IMR-90 (cell line): ENCODE measurements at regions not wholly inside any gene's neighbourhood (a gene's known extent, or its start where the extent isn't known, plus 50 kb on each side); places are given as distances from the start of the nearest gene placed in this dataset.

ENCODE experiments used
- ATAC-seq: fragments of 200-7000 bp; cut with Tn5 transposase; 2 replicates; pipeline ENCODE4 v1.9.1; 2020; ENCODE audit warnings: low read depth, mild to moderate bottlenecking, moderate library complexity
- BruUV-seq: library from RNA; stranded (reverse); fragments of 400-500 nt; replicated peaks from 2 replicates; lab custom pipeline; 2021; lab: Mats Ljungman, UMichigan
- CTCF ChIA-PET: fragments of 300-600 bp; formaldehyde crosslinking; extraction: SDS; loops from one replicate; lab custom pipeline; 2021; ENCODE audit warnings: antibody characterized with exemption; lab: Yijun Ruan, JAX
- POLR2A ChIA-PET: fragments of 300-600 bp; sonication (Branson Sonifier 250); formaldehyde crosslinking; loops from one replicate; lab custom pipeline; 2022; ENCODE audit warnings: antibody characterized with exemption; ENCODE audit not compliant: unreplicated experiment; lab: Charles Lee
- DNase-seq: peaks from one replicate; pipeline ENCODE4 v3.0.0; 2013
- H2AFZ ChIP-seq: replicated peaks from 2 replicates; pipeline ENCODE3; 2013; ENCODE audit warnings: low read length, mild to moderate bottlenecking; ENCODE audit not compliant: poor library complexity
- H2AK5ac ChIP-seq: 2 replicates; pipeline ENCODE4 v1.6.1; 2013; ENCODE audit warnings: low read depth, low read length, inconsistent platforms
- H2AK9ac ChIP-seq: replicated peaks from 2 replicates; pipeline ENCODE3; 2013; ENCODE audit warnings: mild to moderate bottlenecking, low read depth, low read length, moderate library complexity; ENCODE audit not compliant: poor library complexity
- H2BK120ac ChIP-seq: 2 replicates; pipeline ENCODE4 v1.6.1; 2013; ENCODE audit warnings: low read depth, low read length, inconsistent platforms
- H2BK15ac ChIP-seq: 3 replicates; pipeline ENCODE4 v1.6.1; 2013; ENCODE audit warnings: low read depth, low read length, inconsistent platforms
- H2BK20ac ChIP-seq: 2 replicates; pipeline ENCODE4 v1.6.1; 2013; ENCODE audit warnings: low read depth, mild to moderate bottlenecking, inconsistent platforms, low read length, moderate library complexity
- H2BK5ac ChIP-seq: 2 replicates; pipeline ENCODE4 v1.6.1; 2013; ENCODE audit warnings: mild to moderate bottlenecking, low read depth, low read length, inconsistent platforms; ENCODE audit not compliant: poor library complexity, severe bottlenecking
- H3K14ac ChIP-seq: replicated peaks from 2 replicates; pipeline ENCODE4 v1.6.1; 2013; ENCODE audit warnings: low read depth, low read length, inconsistent platforms
- H3K18ac ChIP-seq: 2 replicates; pipeline ENCODE4 v1.6.1; 2013; ENCODE audit warnings: low read depth, low read length, control low read depth
- H3K23ac ChIP-seq: 2 replicates; pipeline ENCODE4 v1.6.1; 2013; ENCODE audit warnings: low read depth, low read length, inconsistent platforms
- H3K27ac ChIP-seq: 2 replicates; pipeline ENCODE4 v1.5.1; 2013; ENCODE audit warnings: mild to moderate bottlenecking, control low read depth, low read length; ENCODE audit not compliant: insufficient read depth
- H3K27me3 ChIP-seq: 2 replicates; pipeline ENCODE4 v1.6.1; 2013; ENCODE audit warnings: low read length; ENCODE audit not compliant: control insufficient read depth, insufficient read depth
- H3K36me3 ChIP-seq: 2 replicates; pipeline ENCODE4 v1.6.1; 2013; ENCODE audit warnings: low read length, mixed read lengths; ENCODE audit not compliant: control insufficient read depth, insufficient read depth
- H3K4ac ChIP-seq: 2 replicates; pipeline ENCODE4 v1.6.1; 2013; ENCODE audit warnings: low read depth, low read length, inconsistent platforms
- H3K4me1 ChIP-seq: 2 replicates; pipeline ENCODE4 v1.6.1; 2013; ENCODE audit warnings: low read length, mixed read lengths; ENCODE audit not compliant: control insufficient read depth, insufficient read depth
- H3K4me2 ChIP-seq: 2 replicates; pipeline ENCODE4 v1.6.1; 2013; ENCODE audit warnings: low read depth, mild to moderate bottlenecking, control low read depth, low read length, moderate library complexity
- H3K4me3 ChIP-seq: 2 replicates; pipeline ENCODE4 v1.5.1; 2013; ENCODE audit warnings: low read depth, mild to moderate bottlenecking, control low read depth, low read length, moderate library complexity; ENCODE audit not compliant: insufficient read depth
- H3K56ac ChIP-seq: 2 replicates; pipeline ENCODE4 v1.6.1; 2013; ENCODE audit warnings: low read length, inconsistent platforms; ENCODE audit not compliant: insufficient read depth; ENCODE audit errors: extremely low read depth
- H3K79me1 ChIP-seq, 2 experiments: 2 replicates each; pipeline ENCODE4 v1.6.1; 2013; ENCODE audit warnings: low read length in 2 of 2, inconsistent platforms in 1 of 2, low read depth in 1 of 2
- H3K9ac ChIP-seq: 2 replicates; pipeline ENCODE4 v1.6.1; 2013; ENCODE audit warnings: low read depth, low read length, control low read depth
- H3K9me1 ChIP-seq: 2 replicates; pipeline ENCODE4 v1.6.1; 2013; ENCODE audit warnings: low read length, inconsistent platforms; ENCODE audit not compliant: insufficient read depth
- H3K9me3 ChIP-seq: 2 replicates; pipeline ENCODE4 v1.6.1; 2013; ENCODE audit warnings: low read length; ENCODE audit not compliant: control insufficient read depth, insufficient read depth
- H4K20me1 ChIP-seq: 2 replicates; pipeline ENCODE4 v1.6.1; 2013; ENCODE audit warnings: low read length, inconsistent platforms; ENCODE audit not compliant: insufficient read depth
- H4K5ac ChIP-seq: 2 replicates; pipeline ENCODE4 v1.6.1; 2013; ENCODE audit warnings: mild to moderate bottlenecking, low read depth, low read length, control low read depth
- H4K8ac ChIP-seq, 2 experiments: 2 replicates each; pipeline ENCODE4 v1.6.1; 2013; ENCODE audit warnings: low read depth in 2 of 2, low read length in 2 of 2, control low read depth in 1 of 2, inconsistent platforms in 1 of 2
- H4K91ac ChIP-seq: 2 replicates; pipeline ENCODE4 v1.6.1; 2013; ENCODE audit warnings: low read depth, low read length, inconsistent platforms; ENCODE audit not compliant: insufficient read depth
- CHD1 ChIP-seq: IDR thresholded peaks from 2 replicates; pipeline ENCODE4 v1.6.1; 2012; ENCODE audit warnings: low read depth, low read length, improper control_type of control experiment
- RAD21 ChIP-seq: IDR thresholded peaks from 2 replicates; pipeline ENCODE4 v1.6.1; 2012; ENCODE audit warnings: low read length, improper control_type of control experiment
- RCOR1 ChIP-seq: IDR thresholded peaks from 2 replicates; pipeline ENCODE4 v1.6.1; 2012; ENCODE audit warnings: mild to moderate bottlenecking, low read length, improper control_type of control experiment; ENCODE audit not compliant: insufficient replicate concordance
- SMC3 ChIP-seq: fragments of 150-350 bp; IDR thresholded peaks from 2 replicates; pipeline ENCODE4 v1.6.1; 2016; ENCODE audit warnings: low read depth, mild to moderate bottlenecking, antibody characterized with exemption, low read length, moderate library complexity
- WGBS, 2 experiments: methylation state at CpG; one replicate each; pipeline versions ENCODE4 v1.1.5 to v1.1.7; 2013; ENCODE audit warnings: missing lambda C conversion rate in 2 of 2; ENCODE audit not compliant: insufficient read length in 1 of 2; ENCODE audit errors: extremely low coverage in 2 of 2; 5-methylcytosine and 5-hydroxymethylcytosine counted together
- dilution Hi-C: fragments of 300-500 bp; cut with HindIII; formaldehyde crosslinking; loops from one replicate; pipeline ENCODE4 v1.14.3; 2018; ENCODE audit warnings: low sequenced_read_pairs; ENCODE audit not compliant: unreplicated experiment
- in situ Hi-C: fragments of 300-500 bp; cut with MboI; formaldehyde crosslinking; loops from 3 replicates; pipeline ENCODE4 v1.14.3; 2019; ENCODE audit warnings: low sequenced_read_pairs, inconsistent platforms, mixed read lengths
- intact Hi-C: fragments of 100-400 bp; cut with micrococcal nuclease; formaldehyde crosslinking; loops from 2 replicates; pipeline ENCODE4 v1.10.0; 2022

DNA sequence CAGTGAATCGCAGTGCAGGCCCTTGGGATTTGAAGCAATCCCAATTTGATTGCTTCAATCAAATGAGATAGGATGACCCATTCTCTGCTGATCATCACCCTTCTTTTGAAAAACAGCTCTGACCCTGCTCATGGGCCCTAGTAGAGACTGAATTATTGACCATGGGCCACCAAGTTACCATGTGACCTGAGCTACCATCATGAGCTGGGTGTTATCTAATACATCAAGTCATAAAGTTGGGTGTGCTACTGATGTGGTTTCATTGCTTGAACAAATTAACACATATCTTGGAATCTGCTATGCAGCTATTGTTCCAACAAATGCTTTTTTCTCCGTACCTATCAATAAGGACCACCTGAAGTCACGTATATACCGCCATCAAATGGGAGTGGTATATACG lies 54.8 kb upstream of the CNKSR3 start:
- H2BK5ac ChIP-seq: no peak overlapping the region
- no peak overlapping the region for H3K4ac ChIP-seq
- H4K91ac ChIP-seq: no peak overlapping the region
- H2BK120ac ChIP-seq: no peak overlapping the region
- H2AFZ ChIP-seq: no peak overlapping the region
- no peak overlapping the region for H3K4me3 ChIP-seq
- no TSS peak for BruUV-seq
- in situ Hi-C loops (no loop called here), dilution Hi-C loops (no loop called here), intact Hi-C loops (no loop called here)
- ATAC-seq (no peak), DNase-seq (no peak)
- no peaks in the 10 kb centered on the region for H3K9me1 ChIP-seq
- H4K20me1 ChIP-seq: no peaks in the 10 kb centered on the region
- no peak overlapping the region for H2AK9ac ChIP-seq
- TF ChIP-seq RCOR1 (no peak), SMC3 (no peak), CHD1 (no peak), RAD21 (no peak)
- H3K9me3 ChIP-seq: no peaks in the 10 kb centered on the region
- no peak overlapping the region for H3K23ac ChIP-seq
- H3K79me1 ChIP-seq: no peaks in the 10 kb centered on the region
- H2AK5ac ChIP-seq: no peak overlapping the region
- H3K18ac ChIP-seq: no peak overlapping the region
- no peak overlapping the region for H3K9ac ChIP-seq
- no peak overlapping the region for H3K56ac ChIP-seq
- H3K14ac ChIP-seq: no peak overlapping the region
- WGBS, 2 experiments: no CpG with 5 or more reads among the region's 5 CpGs
- POLR2A ChIA-PET: no interaction called here
- no peaks in the 10 kb centered on the region; the same call in 1 of the 2 replicates for H3K27me3 ChIP-seq
- no peak overlapping the region for H2BK15ac ChIP-seq
- H4K8ac ChIP-seq: no peak overlapping the region
- H2BK20ac ChIP-seq: no peak overlapping the region
- no peaks in the 10 kb centered on the region for H3K4me1 ChIP-seq
- CTCF ChIA-PET: no interaction called here
- H3K27ac ChIP-seq: no peak overlapping the region
- H3K4me2 ChIP-seq: no peak overlapping the region
- no peaks in the 10 kb centered on the region for H3K36me3 ChIP-seq
- no peak overlapping the region for H4K5ac ChIP-seq
